Smooth muscle cell (in vitro differentiated cells): ENCODE measurements at regions not wholly inside any gene's neighbourhood (a gene's known extent, or its start where the extent isn't known, plus 50 kb on each side); places are given as distances from the start of the nearest gene placed in this dataset.

Source experiments
- DNase-seq: peaks from one replicate; lab custom pipeline; 2025; ENCODE audit not compliant: unreplicated experiment; lab: John Stamatoyannopoulos, UW
- H2AFZ ChIP-seq: fragments of 200-600 bp; sonication (generic); 2 replicates; pipeline ENCODE4 v1.6.0; 2016; ENCODE audit warnings: antibody characterized with exemption, low read depth, mild to moderate bottlenecking
- H3F3A ChIP-seq: fragments of 200-600 bp; sonication (generic); 2 replicates; pipeline ENCODE4 v1.6.0; 2017; ENCODE audit warnings: antibody characterized with exemption, low read depth
- H3K27ac ChIP-seq: fragments of 200-600 bp; sonication (generic); 2 replicates; pipeline ENCODE4 v1.5.1; 2016; ENCODE audit warnings: low read depth, mild to moderate bottlenecking
- H3K27me3 ChIP-seq: fragments of 200-600 bp; sonication (generic); 2 replicates; pipeline ENCODE4 v1.6.1; 2016; ENCODE audit warnings: low read depth, mild to moderate bottlenecking
- H3K36me3 ChIP-seq: fragments of 200-600 bp; sonication (generic); 2 replicates; pipeline ENCODE4 v1.5.1; 2016; ENCODE audit warnings: low read depth
- H3K4me1 ChIP-seq: fragments of 200-600 bp; sonication (generic); 2 replicates; pipeline ENCODE4 v1.5.1; 2016; ENCODE audit warnings: low read depth
- H3K4me2 ChIP-seq: fragments of 200-600 bp; sonication (generic); 2 replicates; pipeline ENCODE4 v1.6.0; 2016; ENCODE audit warnings: mild to moderate bottlenecking
- H3K4me3 ChIP-seq: fragments of 200-600 bp; sonication (generic); 2 replicates; pipeline ENCODE4 v1.5.1; 2016; ENCODE audit warnings: mild to moderate bottlenecking
- H3K79me2 ChIP-seq: fragments of 200-600 bp; sonication (generic); 2 replicates; pipeline ENCODE4 v1.6.0; 2016; ENCODE audit warnings: low read depth, mild to moderate bottlenecking
- H3K9ac ChIP-seq: fragments of 200-600 bp; sonication (generic); 2 replicates; pipeline ENCODE4 v1.6.0; 2016; ENCODE audit warnings: low read depth
- H3K9me3 ChIP-seq: fragments of 200-600 bp; sonication (generic); replicated peaks from 2 replicates; pipeline ENCODE4 v1.5.1; 2016; ENCODE audit warnings: low read depth
- H4K20me1 ChIP-seq: fragments of 200-600 bp; sonication (generic); 2 replicates; pipeline ENCODE4 v1.6.0; 2016; ENCODE audit warnings: low read depth
- WGBS: methylation state at CpG from one replicate; pipeline ENCODE4 v1.1.7; 2016; ENCODE audit warnings: low lambda C conversion rate; 5-methylcytosine and 5-hydroxymethylcytosine counted together
- TF ChIP-seq, protein P1 (sequence below): fragments of 200-600 bp; sonication (generic); IDR thresholded peaks from 2 replicates; pipeline ENCODE4 v1.5.1; 2017; ENCODE audit warnings: borderline replicate concordance, mild to moderate bottlenecking, antibody characterized with exemption; ENCODE audit not compliant: insufficient read depth, poor library complexity, severe bottlenecking

DNA sequence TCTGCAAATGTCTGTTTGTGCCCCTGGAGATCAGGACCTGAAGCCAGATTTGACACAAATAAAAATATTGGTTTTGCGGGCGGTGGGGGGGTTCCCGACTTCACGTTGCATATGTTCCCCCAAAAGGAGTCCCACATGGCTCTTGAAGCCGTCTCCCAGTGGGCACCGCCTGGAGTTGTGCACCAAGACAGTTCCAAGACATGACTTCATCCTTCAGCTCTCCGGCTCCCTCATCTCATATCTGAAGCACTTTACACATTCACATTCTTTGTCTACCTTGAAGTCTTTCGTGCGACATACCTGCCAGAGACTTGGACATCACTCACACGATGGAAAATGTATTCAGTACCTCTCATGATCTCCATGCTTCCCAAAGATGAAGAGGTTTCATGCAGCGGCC is 362.8 kb upstream of the FOXK1 start:
- no peaks in the 10 kb centered on the region for H3K4me1 ChIP-seq
- H3K27me3 ChIP-seq = no peaks in the 10 kb centered on the region
- no peak overlapping the region for H3K9ac ChIP-seq
- no peaks in the 10 kb centered on the region for H3K36me3 ChIP-seq
- no peaks in the 10 kb centered on the region for H3K9me3 ChIP-seq
- no peak overlapping the region for H3K27ac ChIP-seq
- no peak overlapping the region for H2AFZ ChIP-seq
- no peaks in the 10 kb centered on the region for H4K20me1 ChIP-seq
- no peaks in the 10 kb centered on the region for H3K79me2 ChIP-seq
- 82% methylated on average over 11 of the region's 11 CpGs for WGBS
- no peak overlapping the region for H3K4me2 ChIP-seq
- DNase-seq = no peak
- H3F3A ChIP-seq = no peaks in the 10 kb centered on the region
- TF ChIP-seq, protein P1, sequence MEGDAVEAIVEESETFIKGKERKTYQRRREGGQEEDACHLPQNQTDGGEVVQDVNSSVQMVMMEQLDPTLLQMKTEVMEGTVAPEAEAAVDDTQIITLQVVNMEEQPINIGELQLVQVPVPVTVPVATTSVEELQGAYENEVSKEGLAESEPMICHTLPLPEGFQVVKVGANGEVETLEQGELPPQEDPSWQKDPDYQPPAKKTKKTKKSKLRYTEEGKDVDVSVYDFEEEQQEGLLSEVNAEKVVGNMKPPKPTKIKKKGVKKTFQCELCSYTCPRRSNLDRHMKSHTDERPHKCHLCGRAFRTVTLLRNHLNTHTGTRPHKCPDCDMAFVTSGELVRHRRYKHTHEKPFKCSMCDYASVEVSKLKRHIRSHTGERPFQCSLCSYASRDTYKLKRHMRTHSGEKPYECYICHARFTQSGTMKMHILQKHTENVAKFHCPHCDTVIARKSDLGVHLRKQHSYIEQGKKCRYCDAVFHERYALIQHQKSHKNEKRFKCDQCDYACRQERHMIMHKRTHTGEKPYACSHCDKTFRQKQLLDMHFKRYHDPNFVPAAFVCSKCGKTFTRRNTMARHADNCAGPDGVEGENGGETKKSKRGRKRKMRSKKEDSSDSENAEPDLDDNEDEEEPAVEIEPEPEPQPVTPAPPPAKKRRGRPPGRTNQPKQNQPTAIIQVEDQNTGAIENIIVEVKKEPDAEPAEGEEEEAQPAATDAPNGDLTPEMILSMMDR = no peak
- H3K4me3 ChIP-seq = no peak overlapping the region

DNA sequence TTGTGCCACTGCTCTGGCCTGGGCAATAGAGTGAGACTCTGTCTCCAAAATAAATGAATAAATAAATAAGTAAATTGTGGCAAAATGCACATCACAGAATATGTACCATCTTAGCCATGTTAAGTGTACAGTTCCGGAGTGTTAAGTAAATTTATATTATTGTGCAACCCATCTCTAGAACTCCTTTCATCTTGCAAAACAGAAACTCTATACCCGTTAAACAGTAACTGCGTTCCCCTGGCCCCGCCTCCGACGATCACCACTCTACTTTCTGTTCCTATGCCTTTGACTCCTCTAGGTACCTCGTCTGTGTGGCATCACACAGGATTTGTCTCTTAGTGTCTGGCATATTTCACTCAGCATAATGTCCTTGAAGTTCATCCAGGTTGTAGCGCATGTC is 356.4 kb upstream of the FOXK1 start:
- Histone ChIP-seq H4K20me1 (no peaks in the 10 kb centered on the region), H3K9me3 (no peaks in the 10 kb centered on the region), H2AFZ (no peak overlapping the region), H3F3A (no peaks in the 10 kb centered on the region), H3K4me1 (no peaks in the 10 kb centered on the region), H3K27ac (no peak overlapping the region), H3K9ac (no peak overlapping the region), H3K4me3 (no peak overlapping the region), H3K36me3 (no peaks in the 10 kb centered on the region), H3K27me3 (no peaks in the 10 kb centered on the region), H3K4me2 (no peak overlapping the region), H3K79me2 (no peaks in the 10 kb centered on the region)
- WGBS = 91% methylated on average over 8 of the region's 8 CpGs
- DNase-seq = no peak
- TF ChIP-seq, protein P1 = no peak

DNA sequence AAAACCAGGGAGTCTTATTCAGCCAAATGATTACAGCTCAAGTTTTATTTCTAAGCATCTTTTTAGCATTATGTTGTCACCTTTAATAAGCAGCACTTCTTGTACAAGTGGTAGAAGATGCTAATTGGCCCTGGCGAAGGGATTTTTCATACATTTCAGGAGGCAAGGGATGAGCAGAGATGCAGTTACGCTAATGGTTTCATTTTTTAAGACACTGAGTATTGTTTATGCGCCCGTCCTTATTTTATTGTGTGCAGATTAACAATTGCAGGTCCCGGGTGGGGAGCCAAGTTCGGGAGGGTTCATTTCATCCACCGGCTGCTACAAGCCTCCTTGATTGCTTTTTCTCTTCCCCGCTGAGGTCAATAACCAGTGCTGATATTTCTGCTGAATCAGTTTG is 350.4 kb upstream of the FOXK1 start:
- 89% methylated on average over 8 of the region's 8 CpGs for WGBS
- no peaks in the 10 kb centered on the region for H3K79me2 ChIP-seq
- H3K4me2 ChIP-seq = no peak overlapping the region
- no peak overlapping the region for H2AFZ ChIP-seq
- TF ChIP-seq, protein P1 = no peak
- H3K4me3 ChIP-seq = no peak overlapping the region
- H3K9me3 ChIP-seq = no peaks in the 10 kb centered on the region
- no peak overlapping the region for H3K27ac ChIP-seq
- H3K36me3 ChIP-seq = no peaks in the 10 kb centered on the region
- H3K27me3 ChIP-seq = no peaks in the 10 kb centered on the region
- DNase-seq = no peak
- no peaks in the 10 kb centered on the region for H3F3A ChIP-seq
- H3K9ac ChIP-seq = no peak overlapping the region
- no peaks in the 10 kb centered on the region for H4K20me1 ChIP-seq
- H3K4me1 ChIP-seq = no peaks in the 10 kb centered on the region

DNA sequence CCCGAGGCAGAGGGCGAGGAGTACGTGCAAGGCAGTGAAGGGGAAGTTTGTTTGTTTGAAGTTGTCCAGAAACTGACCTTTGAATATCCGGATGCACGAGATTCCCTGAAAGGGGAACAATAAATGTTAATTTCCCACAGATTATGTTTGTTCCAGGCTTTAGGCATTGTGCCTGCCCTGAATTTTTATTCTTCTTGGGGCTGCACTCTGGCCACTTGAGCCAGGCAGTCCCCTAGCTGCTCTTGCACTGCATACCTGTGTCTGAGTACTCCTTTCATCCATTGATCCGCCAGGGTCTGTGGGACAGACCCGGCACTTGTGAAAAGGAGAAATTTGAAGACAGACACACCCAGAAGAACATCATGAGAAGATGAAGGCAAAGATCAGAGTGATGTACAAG is 343.5 kb upstream of the FOXK1 start:
- no peaks in the 10 kb centered on the region for H3K9me3 ChIP-seq
- H4K20me1 ChIP-seq = no peaks in the 10 kb centered on the region
- no peaks in the 10 kb centered on the region for H3K79me2 ChIP-seq
- H3K4me3 ChIP-seq = no peak overlapping the region
- H2AFZ ChIP-seq = no peak overlapping the region
- no peaks in the 10 kb centered on the region for H3K36me3 ChIP-seq
- TF ChIP-seq, protein P1 = no peak
- no peak overlapping the region for H3K27ac ChIP-seq
- WGBS = 85% methylated on average over 7 of the region's 7 CpGs
- no peaks in the 10 kb centered on the region for H3K4me1 ChIP-seq
- no peaks in the 10 kb centered on the region for H3F3A ChIP-seq
- DNase-seq = no peak
- no peak overlapping the region for H3K9ac ChIP-seq
- no peak overlapping the region for H3K4me2 ChIP-seq
- H3K27me3 ChIP-seq = no peaks in the 10 kb centered on the region
